Transverse colon (tissue), 4 donors: ENCODE measurements at regions not wholly inside any gene's neighbourhood (a gene's known extent, or its start where the extent isn't known, plus 50 kb on each side); places are given as distances from the start of the nearest gene placed in this dataset.

Source experiments
- CTCF ChIP-seq, 5 experiments: fragments of 200-600 bp in 3 of 5; fragments of 450-650 bp in 2 of 5; sonication (generic) in 3 of 5; IDR thresholded peaks; 1 replicate in 2 of 5; 2 replicates in 3 of 5; pipeline ENCODE4 v1.5.1; 2016 to 2017; ENCODE audit warnings: antibody characterized with exemption in 5 of 5, inconsistent platforms in 3 of 5, mild to moderate bottlenecking in 2 of 5, moderate library complexity in 1 of 5
- POLR2A ChIP-seq: fragments of 450-650 bp; IDR thresholded peaks from one replicate; pipeline ENCODE4 v1.6.1; 2016; ENCODE audit warnings: antibody characterized with exemption, mild to moderate bottlenecking, moderate library complexity
- POLR2AphosphoS5 ChIP-seq, 3 donors: sonication (generic); formaldehyde crosslinking; IDR thresholded peaks; one replicate each; pipeline ENCODE4 v1.6.1; 2016; ENCODE audit warnings: antibody characterized with exemption in 3 of 3

- no peak for TF ChIP-seq POLR2A
- TF ChIP-seq POLR2AphosphoS5 (IDR thresholded peaks at IDR 0.05) = no peak
- no peak for TF ChIP-seq CTCF (IDR thresholded peaks at IDR 0.05)
These were observed 81.5 kb upstream of the FAM216B start for GRCh38 chr13:42699912-42700311.
